BJ (cell line): ENCODE measurements at regions not wholly inside any gene's neighbourhood (a gene's known extent, or its start where the extent isn't known, plus 50 kb on each side); places are given as distances from the start of the nearest gene placed in this dataset.

Experiments
- CTCF ChIA-PET: fragments of 350-600 bp; formaldehyde crosslinking; extraction: SDS; loops from one replicate; lab custom pipeline; 2021; ENCODE audit warnings: antibody characterized with exemption, inconsistent platforms; lab: Yijun Ruan, JAX
- POLR2A ChIA-PET: fragments of 300-600 bp; sonication (Branson Sonifier 250); formaldehyde crosslinking; extraction: SDS; loops from one replicate; lab custom pipeline; 2021; ENCODE audit warnings: antibody characterized with exemption; lab: Charles Lee
- DNase-seq: peaks from one replicate; pipeline ENCODE4 v3.0.0-alpha.2; 2011; ENCODE audit warnings: low read depth
- H3K27me3 ChIP-seq: 2 replicates; pipeline ENCODE4 v1.6.0; 2011; ENCODE audit warnings: low read length; ENCODE audit not compliant: control insufficient read depth, insufficient read depth
- H3K36me3 ChIP-seq: 2 replicates; pipeline ENCODE4 v1.5.1; 2011; ENCODE audit warnings: low read length; ENCODE audit not compliant: control insufficient read depth, insufficient read depth
- H3K4me3 ChIP-seq: 2 replicates; pipeline ENCODE4 v1.5.1; 2011; ENCODE audit warnings: low read depth, mild to moderate bottlenecking, control low read depth, low read length
- TF ChIP-seq, protein P1 (sequence below): IDR thresholded peaks from 2 replicates; pipeline ENCODE4 v1.5.1; 2011; ENCODE audit warnings: low read depth, mild to moderate bottlenecking, control low read depth, inconsistent platforms, low read length, moderate library complexity; ENCODE audit not compliant: insufficient read depth

DNA sequence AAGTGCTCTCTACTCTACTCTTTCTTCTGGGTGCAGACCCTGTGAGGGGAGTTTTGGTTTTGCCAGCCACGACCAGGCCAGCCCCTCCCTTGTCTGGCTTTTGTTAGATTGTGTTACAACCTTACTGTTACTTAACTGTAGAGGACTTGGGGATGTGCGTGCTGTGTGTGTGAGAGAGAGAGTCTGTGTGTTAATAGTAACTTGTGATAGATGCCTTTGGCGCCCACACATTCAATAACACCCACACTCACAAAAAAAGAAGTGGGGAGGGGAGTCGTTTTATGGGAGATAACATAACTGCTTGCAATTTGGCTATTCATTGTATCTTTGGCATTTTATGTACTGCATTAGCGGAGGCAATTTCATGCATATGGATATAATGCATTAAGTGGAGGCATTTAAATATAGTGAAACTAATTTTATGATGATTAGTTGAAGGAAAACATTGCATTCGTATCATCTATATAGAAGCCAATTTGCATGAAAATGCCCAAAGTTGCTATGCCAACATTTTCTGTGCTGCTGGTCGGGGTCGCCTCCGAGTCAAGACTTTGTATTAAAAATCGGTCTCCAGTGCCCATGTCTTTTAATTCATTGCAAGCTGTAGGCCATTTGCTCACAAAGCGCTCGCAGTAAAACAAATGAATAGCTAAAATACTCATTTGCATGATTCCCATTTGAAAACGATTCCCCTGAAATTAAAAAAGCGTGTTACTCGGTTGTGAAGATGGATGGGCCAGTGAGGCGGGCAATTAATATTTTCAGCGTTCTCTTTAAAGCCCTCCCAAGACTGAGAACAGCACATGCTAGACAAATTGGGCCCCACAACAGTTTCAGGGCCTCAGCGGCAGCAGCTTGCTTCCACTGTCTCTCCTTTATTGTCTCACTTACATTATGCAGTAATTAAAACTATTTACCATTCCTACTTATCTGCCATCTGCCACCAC, 158.5 kb upstream of the SMAD3 start:
- no peaks in the 10 kb centered on the region; the same call in 1 of the 2 replicates for H3K36me3 ChIP-seq
- POLR2A ChIA-PET = no interaction called here
- H3K4me3 ChIP-seq = no peak overlapping the region
- DNase-seq = no peak
- TF ChIP-seq, protein P1, sequence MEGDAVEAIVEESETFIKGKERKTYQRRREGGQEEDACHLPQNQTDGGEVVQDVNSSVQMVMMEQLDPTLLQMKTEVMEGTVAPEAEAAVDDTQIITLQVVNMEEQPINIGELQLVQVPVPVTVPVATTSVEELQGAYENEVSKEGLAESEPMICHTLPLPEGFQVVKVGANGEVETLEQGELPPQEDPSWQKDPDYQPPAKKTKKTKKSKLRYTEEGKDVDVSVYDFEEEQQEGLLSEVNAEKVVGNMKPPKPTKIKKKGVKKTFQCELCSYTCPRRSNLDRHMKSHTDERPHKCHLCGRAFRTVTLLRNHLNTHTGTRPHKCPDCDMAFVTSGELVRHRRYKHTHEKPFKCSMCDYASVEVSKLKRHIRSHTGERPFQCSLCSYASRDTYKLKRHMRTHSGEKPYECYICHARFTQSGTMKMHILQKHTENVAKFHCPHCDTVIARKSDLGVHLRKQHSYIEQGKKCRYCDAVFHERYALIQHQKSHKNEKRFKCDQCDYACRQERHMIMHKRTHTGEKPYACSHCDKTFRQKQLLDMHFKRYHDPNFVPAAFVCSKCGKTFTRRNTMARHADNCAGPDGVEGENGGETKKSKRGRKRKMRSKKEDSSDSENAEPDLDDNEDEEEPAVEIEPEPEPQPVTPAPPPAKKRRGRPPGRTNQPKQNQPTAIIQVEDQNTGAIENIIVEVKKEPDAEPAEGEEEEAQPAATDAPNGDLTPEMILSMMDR = no peak
- CTCF ChIA-PET = no interaction called here
- no peaks in the 10 kb centered on the region for H3K27me3 ChIP-seq

DNA sequence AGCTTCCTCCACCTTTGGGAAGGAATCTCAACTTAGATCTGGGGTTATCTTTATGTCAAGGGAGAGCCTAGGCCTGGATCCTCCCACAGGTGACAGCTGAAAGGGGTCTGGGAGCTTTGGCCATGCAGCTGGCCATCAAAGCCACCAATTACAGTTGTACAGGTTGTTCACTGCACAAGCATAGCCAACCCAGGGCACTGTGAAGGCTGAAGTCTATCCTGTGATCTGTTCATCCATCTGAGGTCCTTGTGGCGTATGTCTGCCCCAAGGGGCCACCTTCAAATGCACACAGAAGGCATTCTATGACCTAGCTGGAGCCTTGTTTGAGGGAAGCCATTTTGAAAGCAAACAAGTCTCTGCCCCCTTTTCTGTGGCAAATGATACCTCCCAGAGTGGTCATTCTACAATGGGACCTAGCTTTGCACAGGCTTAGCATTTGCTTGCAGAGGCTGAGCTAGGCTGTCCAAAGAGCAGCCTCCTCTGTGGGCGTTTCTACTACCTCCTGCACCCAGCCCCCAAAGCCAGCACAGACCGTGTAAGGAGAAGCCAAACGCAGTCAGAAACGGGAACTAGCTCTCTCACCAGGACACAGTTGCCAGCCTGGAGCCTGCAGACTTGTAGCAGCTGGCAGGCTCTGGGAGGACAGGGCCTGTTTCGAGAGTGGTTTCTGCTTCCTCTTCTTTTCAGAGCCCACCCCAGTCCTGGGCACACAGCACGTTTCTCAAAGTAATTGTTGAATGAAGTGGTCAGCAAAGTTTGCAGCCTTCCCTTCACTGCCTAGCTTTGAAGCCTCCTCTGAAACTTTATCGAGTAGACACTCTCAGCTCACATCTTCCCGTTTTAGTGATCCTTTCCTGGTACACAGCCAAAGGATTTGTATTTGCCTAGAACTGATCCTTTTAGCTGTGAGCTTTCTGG, 157.3 kb upstream of the SMAD3 start:
- Histone ChIP-seq H3K36me3 (no peaks in the 10 kb centered on the region), H3K4me3 (no peak overlapping the region), H3K27me3 (no peaks in the 10 kb centered on the region)
- CTCF ChIA-PET = interaction anchor here (0.6 to 1.2 kb wide), 4 partner anchors 9 to 46 kb away, joined by 3 to 4 read pairs (median 4); no protein-coding TSS in a partner anchor
- TF ChIP-seq, protein P1 = no peak
- POLR2A ChIA-PET = interaction anchor here (0.5 kb wide), 1 partner anchor 933 kb away, joined by 16 read pairs; no protein-coding TSS in a partner anchor
- no peak for DNase-seq

DNA sequence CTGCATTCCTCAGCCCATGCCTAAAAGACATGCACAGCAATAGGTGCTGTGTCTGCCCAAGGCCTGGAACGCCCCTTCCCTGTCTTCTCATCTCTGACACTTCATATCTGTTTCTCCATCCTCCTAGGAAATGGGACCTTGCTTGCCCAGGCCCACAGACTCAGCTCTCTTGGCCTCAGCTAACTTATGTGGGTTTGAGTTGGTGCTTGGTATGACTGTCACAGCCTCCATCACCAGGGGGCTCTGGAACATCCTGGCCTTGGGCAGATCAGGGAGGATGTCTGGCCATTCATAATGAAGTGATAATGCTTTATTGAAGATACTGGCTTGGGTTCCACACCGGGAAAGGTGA, 156.7 kb upstream of the SMAD3 start:
- ChIA-PET POLR2A (interaction anchor here (0.5 kb wide), 1 partner anchor 932 kb away, joined by 16 read pairs; no protein-coding TSS in a partner anchor), CTCF (interaction anchor here (0.6 to 1.2 kb wide), 5 partner anchors 9 to 127 kb away, joined by 3 to 4 read pairs (median 3); no protein-coding TSS in a partner anchor)
- DNase-seq = no peak
- Histone ChIP-seq H3K36me3 (no peaks in the 10 kb centered on the region), H3K4me3 (no peak overlapping the region), H3K27me3 (no peaks in the 10 kb centered on the region)
- TF ChIP-seq, protein P1 = no peak

DNA sequence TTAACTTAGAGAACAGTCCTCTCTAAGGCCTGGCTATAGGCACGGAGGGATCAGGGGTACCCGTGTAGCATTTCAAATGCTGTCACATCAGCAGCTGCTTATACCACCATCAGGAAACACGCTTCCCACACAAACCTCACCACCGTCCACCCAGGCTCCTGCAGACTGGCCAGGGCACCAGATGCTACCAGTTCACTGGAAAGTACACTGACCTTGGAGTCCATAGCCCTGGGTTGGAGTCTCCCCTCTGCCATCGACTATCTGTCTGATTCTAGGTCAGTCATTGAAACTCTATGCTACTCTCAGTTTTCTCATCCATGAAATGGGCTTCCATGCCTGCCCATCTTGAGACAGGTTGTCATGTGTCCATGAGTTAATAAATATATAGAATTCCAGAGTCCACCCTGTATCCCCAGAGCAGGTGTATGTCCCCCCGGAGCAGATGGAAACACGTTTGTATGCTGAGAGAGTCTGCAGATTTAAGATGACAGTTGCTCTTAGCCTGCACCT, 156.0 kb upstream of the SMAD3 start:
- ChIA-PET POLR2A (no interaction called here), CTCF (interaction anchor here (0.6 to 1.2 kb wide), 4 partner anchors 10 to 128 kb away, joined by 3 to 4 read pairs (median 3); no protein-coding TSS in a partner anchor)
- no peak for DNase-seq
- H3K36me3 ChIP-seq = no peaks in the 10 kb centered on the region
- TF ChIP-seq, protein P1 = no peak
- H3K27me3 ChIP-seq = no peaks in the 10 kb centered on the region
- no peak overlapping the region for H3K4me3 ChIP-seq
